ENCODE measurements at regions not wholly inside any gene's neighbourhood (a gene's known extent, or its start where the extent isn't known, plus 50 kb on each side); places are given as distances from the start of the nearest gene placed in this dataset.

- Histone ChIP-seq H3K9ac (ENCODE audit: low read length) (no peak overlapping the region), H3K27me3 (replicated peaks; ENCODE audit: insufficient read depth, low read length) (no peaks in the 10 kb centered on the region), H3F3A (ENCODE audit: insufficient read depth, low read length) (no peaks in the 10 kb centered on the region), H3K79me2 (ENCODE audit: low read length) (no peaks in the 10 kb centered on the region), H3K4me2 (ENCODE audit: low read depth, low read length) (no peak overlapping the region), H3K4me3 (ENCODE audit: low read length) (no peak overlapping the region), H3K36me3 (replicated peaks; ENCODE audit: insufficient read depth, low read length) (no peaks in the 10 kb centered on the region), H3K9me3 (replicated peaks; ENCODE audit: insufficient read depth, low read length) (no peaks in the 10 kb centered on the region), H2AFZ (ENCODE audit: low read length) (no peak overlapping the region), H4K20me1 (ENCODE audit: insufficient read depth, low read length) (no peaks in the 10 kb centered on the region), H3K9me2 (replicated peaks; ENCODE audit: insufficient read depth, low read length) (no peaks in the 10 kb centered on the region), H3K4me1 (ENCODE audit: low read length) (no peaks in the 10 kb centered on the region), H3K27ac (ENCODE audit: low read length) (no peak overlapping the region)
- TF ChIP-seq EZH2 (optimal IDR thresholded peaks at IDR 0.05; ENCODE audit: low read depth, low read length) (no peak), EZH2phosphoT487 (IDR thresholded peaks at IDR 0.05; ENCODE audit: low read length) (no peak), CTCF (IDR thresholded peaks at IDR 0.05; ENCODE audit: low read length) (no peak)
- DNase-seq = no peak
Measured at GRCh38 chr1:67588178-67588855, 96.7 kb upstream of the GADD45A start.

- H3K36me3 ChIP-seq (replicated peaks; ENCODE audit: insufficient read depth, low read length) = no peaks in the 10 kb centered on the region
- H4K20me1 ChIP-seq (ENCODE audit: insufficient read depth, low read length) = no peaks in the 10 kb centered on the region
- no peaks in the 10 kb centered on the region for H3K9me2 ChIP-seq (replicated peaks; ENCODE audit: insufficient read depth, low read length)
- DNase-seq = no peak
- TF ChIP-seq CTCF (IDR thresholded peaks at IDR 0.05; ENCODE audit: low read length) = no peak
- no peak for TF ChIP-seq EZH2phosphoT487 (IDR thresholded peaks at IDR 0.05; ENCODE audit: low read length)
- no peak for TF ChIP-seq EZH2 (optimal IDR thresholded peaks at IDR 0.05; ENCODE audit: low read depth, low read length)
- no peaks in the 10 kb centered on the region for H3K4me1 ChIP-seq (ENCODE audit: low read length)
- H3K9ac ChIP-seq (ENCODE audit: low read length) = no peak overlapping the region
- H3K79me2 ChIP-seq (ENCODE audit: low read length) = no peaks in the 10 kb centered on the region
- H3K4me3 ChIP-seq (ENCODE audit: low read length) = no peak overlapping the region
- no peaks in the 10 kb centered on the region for H3K9me3 ChIP-seq (replicated peaks; ENCODE audit: insufficient read depth, low read length)
- no peak overlapping the region for H3K4me2 ChIP-seq (ENCODE audit: low read depth, low read length)
- H2AFZ ChIP-seq (ENCODE audit: low read length) = no peak overlapping the region
- no peaks in the 10 kb centered on the region for H3F3A ChIP-seq (ENCODE audit: insufficient read depth, low read length)
- H3K27ac ChIP-seq (ENCODE audit: low read length) = no peak overlapping the region
- H3K27me3 ChIP-seq (replicated peaks; ENCODE audit: insufficient read depth, low read length) = no peaks in the 10 kb centered on the region
Measured at GRCh38 chr1:67589519-67590233, 95.3 kb upstream of the GADD45A start.

GRCh38 chr1:67590329-67590728 lies 94.7 kb upstream of the GADD45A start:
- Histone ChIP-seq H3K9me2 (replicated peaks; ENCODE audit: insufficient read depth, low read length) (no peaks in the 10 kb centered on the region), H3K27ac (ENCODE audit: low read length) (no peak overlapping the region), H4K20me1 (ENCODE audit: insufficient read depth, low read length) (no peaks in the 10 kb centered on the region), H3F3A (ENCODE audit: insufficient read depth, low read length) (no peaks in the 10 kb centered on the region), H3K4me3 (ENCODE audit: low read length) (no peak overlapping the region), H2AFZ (ENCODE audit: low read length) (no peak overlapping the region), H3K36me3 (replicated peaks; ENCODE audit: insufficient read depth, low read length) (no peaks in the 10 kb centered on the region), H3K9ac (ENCODE audit: low read length) (no peak overlapping the region), H3K4me1 (ENCODE audit: low read length) (no peaks in the 10 kb centered on the region), H3K27me3 (replicated peaks; ENCODE audit: insufficient read depth, low read length) (no peaks in the 10 kb centered on the region), H3K79me2 (ENCODE audit: low read length) (no peaks in the 10 kb centered on the region), H3K9me3 (replicated peaks; ENCODE audit: insufficient read depth, low read length) (no peaks in the 10 kb centered on the region), H3K4me2 (ENCODE audit: low read depth, low read length) (no peak overlapping the region)
- TF ChIP-seq CTCF (IDR thresholded peaks at IDR 0.05; ENCODE audit: low read length) (no peak), EZH2 (optimal IDR thresholded peaks at IDR 0.05; ENCODE audit: low read depth, low read length) (no peak), EZH2phosphoT487 (IDR thresholded peaks at IDR 0.05; ENCODE audit: low read length) (no peak)
- DNase-seq = no peak

All from MM.1S (cell line).